ENCODE measurements at regions not wholly inside any gene's neighbourhood (a gene's known extent, or its start where the extent isn't known, plus 50 kb on each side); places are given as distances from the start of the nearest gene placed in this dataset.
A peak's percentile ranks its signal among the peaks of the same experiment; 100 is the strongest.

DNA sequence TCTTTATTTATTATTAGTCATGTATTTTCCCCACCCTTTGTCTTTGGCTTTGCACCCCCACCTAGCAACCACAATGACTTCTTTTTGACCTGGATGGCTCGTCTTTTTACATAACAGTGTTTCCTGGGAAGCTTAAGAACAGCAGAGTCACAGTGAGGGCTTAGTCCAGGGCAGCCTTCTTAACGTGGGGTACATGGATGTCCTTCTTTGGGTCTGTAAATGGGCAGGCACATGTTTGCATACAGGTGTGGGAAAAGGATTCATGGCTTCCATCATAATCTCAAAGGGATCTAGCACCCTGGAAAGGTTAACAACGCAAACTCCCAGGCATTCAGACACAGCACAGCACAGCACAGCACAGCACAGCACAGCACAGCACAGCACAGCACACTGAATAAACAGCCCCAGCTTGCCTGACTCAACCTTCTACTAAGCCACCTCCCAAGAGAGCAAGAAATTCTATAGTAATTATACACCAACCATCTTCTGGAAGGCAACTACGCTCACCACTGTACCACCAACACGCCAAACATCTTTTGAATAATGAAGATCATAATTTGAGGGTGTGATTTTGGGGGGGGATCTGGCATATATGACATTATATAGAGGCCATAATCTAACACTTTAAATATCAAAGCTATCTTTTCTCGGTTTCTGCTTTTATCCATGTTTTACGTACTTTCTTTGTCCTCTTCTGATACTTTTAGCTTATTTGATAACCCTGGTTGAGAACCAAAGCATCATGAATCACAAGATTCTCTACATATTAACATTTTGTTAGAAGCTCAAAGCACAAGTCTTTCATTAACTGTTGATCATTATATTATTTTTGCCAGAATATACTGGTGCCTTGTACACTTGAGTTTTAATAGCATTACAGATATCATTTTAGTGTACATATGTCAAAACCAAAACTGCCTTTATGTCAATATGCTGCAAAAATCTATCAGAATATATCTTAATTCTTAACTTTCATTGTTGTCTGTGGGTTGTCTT lies 177.2 kb upstream of the KLF14 start:
- POLR2A ChIA-PET = no interaction called here
- peak overlapping the region; percentile 40 for H3K4me3 Mint-ChIP-seq
- CTCF ChIA-PET = interaction anchor here (0.6 to 5.3 kb wide), 4 partner anchors 14 to 125 kb away, joined by 3 to 54 read pairs (median 4); no protein-coding TSS in a partner anchor
- peaks cover 74% of the 10 kb centered on the region for H3K4me1 Mint-ChIP-seq
- TF ChIP-seq GTF2I (CRISPR knock-in tag; conservative IDR thresholded peaks at IDR 0.05) (peak; percentile 91), ZNF121 (CRISPR knock-in tag; IDR thresholded peaks at IDR 0.05) (peak; percentile 99)
- TF ChIP-seq, protein P1, sequence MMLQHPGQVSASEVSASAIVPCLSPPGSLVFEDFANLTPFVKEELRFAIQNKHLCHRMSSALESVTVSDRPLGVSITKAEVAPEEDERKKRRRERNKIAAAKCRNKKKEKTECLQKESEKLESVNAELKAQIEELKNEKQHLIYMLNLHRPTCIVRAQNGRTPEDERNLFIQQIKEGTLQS (CRISPR knock-in tag; conservative IDR thresholded peaks at IDR 0.05) = no peak
- TF ChIP-seq, protein P2, sequence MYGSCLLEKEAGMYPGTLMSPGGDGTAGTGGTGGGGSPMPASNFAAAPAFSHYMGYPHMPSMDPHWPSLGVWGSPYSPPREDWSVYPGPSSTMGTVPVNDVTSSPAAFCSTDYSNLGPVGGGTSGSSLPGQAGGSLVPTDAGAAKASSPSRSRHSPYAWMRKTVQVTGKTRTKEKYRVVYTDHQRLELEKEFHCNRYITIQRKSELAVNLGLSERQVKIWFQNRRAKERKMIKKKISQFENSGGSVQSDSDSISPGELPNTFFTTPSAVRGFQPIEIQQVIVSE (CRISPR knock-in tag; IDR thresholded peaks at IDR 0.05; ENCODE audit: borderline replicate concordance) = no peak
- H3K9me3 Mint-ChIP-seq = no peaks in the 10 kb centered on the region
- peak overlapping the region; percentile 79 for H3K27ac Mint-ChIP-seq
- no peak for DNase-seq (ENCODE audit: low spot score)
- ATAC-seq = peak; percentile 89
- no peaks in the 10 kb centered on the region for H3K27me3 Mint-ChIP-seq (ENCODE audit: low read depth)
- H3K36me3 Mint-ChIP-seq = no peaks in the 10 kb centered on the region

GRCh38 chr7:130912082-130912861 lies 178.3 kb upstream of the KLF14 start:
- peak overlapping the region; percentile 69 for H3K27ac Mint-ChIP-seq
- TF ChIP-seq, protein P3, sequence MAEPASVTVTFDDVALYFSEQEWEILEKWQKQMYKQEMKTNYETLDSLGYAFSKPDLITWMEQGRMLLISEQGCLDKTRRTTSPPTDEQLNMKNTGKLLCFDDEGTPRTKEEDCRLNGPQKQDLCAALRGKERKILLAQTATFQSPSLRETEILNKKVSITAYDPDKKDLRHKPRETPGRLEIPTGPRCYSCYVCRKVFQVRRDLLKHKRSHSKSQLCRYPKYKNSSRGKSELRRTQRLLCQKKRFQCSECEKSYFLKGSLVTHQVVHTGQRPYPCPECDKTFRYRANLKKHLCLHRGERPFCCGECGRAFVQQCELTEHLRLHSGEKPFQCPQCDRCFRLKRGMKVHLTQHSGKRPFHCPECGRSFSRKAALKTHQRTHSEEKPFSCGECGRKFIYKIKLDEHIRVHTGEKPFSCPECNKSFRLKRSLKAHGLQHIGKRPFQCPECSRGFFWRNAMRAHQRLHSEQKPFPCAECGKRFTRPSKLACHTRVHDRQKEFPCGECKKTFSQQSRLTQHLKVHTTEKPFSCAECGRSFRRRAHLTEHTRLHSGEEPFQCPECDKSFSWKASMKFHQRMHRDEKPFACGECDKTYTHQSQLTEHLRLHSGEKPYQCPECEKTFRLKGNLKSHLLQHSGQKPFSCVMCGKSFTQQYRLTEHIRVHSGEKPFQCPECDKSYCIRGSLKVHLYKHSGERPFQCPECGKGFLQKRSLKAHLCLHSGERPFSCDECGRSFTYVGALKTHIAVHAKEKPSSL (CRISPR knock-in tag; conservative IDR thresholded peaks at IDR 0.05) = no peak
- TF ChIP-seq CBFB (CRISPR knock-in tag; IDR thresholded peaks at IDR 0.05; ENCODE audit: low read depth) = no peak
- TF ChIP-seq, protein P4, sequence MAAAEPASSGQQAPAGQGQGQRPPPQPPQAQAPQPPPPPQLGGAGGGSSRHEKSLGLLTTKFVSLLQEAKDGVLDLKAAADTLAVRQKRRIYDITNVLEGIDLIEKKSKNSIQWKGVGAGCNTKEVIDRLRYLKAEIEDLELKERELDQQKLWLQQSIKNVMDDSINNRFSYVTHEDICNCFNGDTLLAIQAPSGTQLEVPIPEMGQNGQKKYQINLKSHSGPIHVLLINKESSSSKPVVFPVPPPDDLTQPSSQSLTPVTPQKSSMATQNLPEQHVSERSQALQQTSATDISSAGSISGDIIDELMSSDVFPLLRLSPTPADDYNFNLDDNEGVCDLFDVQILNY (CRISPR knock-in tag; IDR thresholded peaks at IDR 0.05) = no peak
- no peak for TF ChIP-seq JAZF1 (CRISPR knock-in tag; IDR thresholded peaks at IDR 0.05)
- TF ChIP-seq, protein P5, sequence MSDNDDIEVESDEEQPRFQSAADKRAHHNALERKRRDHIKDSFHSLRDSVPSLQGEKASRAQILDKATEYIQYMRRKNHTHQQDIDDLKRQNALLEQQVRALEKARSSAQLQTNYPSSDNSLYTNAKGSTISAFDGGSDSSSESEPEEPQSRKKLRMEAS (CRISPR knock-in tag; IDR thresholded peaks at IDR 0.05) = no peak
- TF ChIP-seq SOX15 (CRISPR knock-in tag; IDR thresholded peaks at IDR 0.05) = no peak
- TF ChIP-seq NR3C1 (CRISPR knock-in tag; conservative IDR thresholded peaks at IDR 0.05; ENCODE audit: low read depth) = no peak
- TF ChIP-seq GTF2I (CRISPR knock-in tag; conservative IDR thresholded peaks at IDR 0.05) = no peak
- no peak for TF ChIP-seq PRRX2 (CRISPR knock-in tag; IDR thresholded peaks at IDR 0.05)
- no peak for TF ChIP-seq EMX1 (CRISPR knock-in tag; IDR thresholded peaks at IDR 0.05)
- TF ChIP-seq ZNF317 (CRISPR knock-in tag; IDR thresholded peaks at IDR 0.05; ENCODE audit: borderline replicate concordance, low read depth) = no peak
- TF ChIP-seq ESRRA (CRISPR knock-in tag; IDR thresholded peaks at IDR 0.05; ENCODE audit: borderline replicate concordance) = no peak
- no peak for TF ChIP-seq TP53 (CRISPR knock-in tag; IDR thresholded peaks at IDR 0.05)
- no peak for TF ChIP-seq ETV6 (CRISPR knock-in tag; IDR thresholded peaks at IDR 0.05)
- TF ChIP-seq, protein P6, sequence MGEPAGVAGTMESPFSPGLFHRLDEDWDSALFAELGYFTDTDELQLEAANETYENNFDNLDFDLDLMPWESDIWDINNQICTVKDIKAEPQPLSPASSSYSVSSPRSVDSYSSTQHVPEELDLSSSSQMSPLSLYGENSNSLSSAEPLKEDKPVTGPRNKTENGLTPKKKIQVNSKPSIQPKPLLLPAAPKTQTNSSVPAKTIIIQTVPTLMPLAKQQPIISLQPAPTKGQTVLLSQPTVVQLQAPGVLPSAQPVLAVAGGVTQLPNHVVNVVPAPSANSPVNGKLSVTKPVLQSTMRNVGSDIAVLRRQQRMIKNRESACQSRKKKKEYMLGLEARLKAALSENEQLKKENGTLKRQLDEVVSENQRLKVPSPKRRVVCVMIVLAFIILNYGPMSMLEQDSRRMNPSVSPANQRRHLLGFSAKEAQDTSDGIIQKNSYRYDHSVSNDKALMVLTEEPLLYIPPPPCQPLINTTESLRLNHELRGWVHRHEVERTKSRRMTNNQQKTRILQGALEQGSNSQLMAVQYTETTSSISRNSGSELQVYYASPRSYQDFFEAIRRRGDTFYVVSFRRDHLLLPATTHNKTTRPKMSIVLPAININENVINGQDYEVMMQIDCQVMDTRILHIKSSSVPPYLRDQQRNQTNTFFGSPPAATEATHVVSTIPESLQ (CRISPR knock-in tag; IDR thresholded peaks at IDR 0.05) = no peak
- no peak for TF ChIP-seq IRF2 (CRISPR knock-in tag; IDR thresholded peaks at IDR 0.05; ENCODE audit: borderline replicate concordance, low read depth)
- TF ChIP-seq USF1 (CRISPR knock-in tag; IDR thresholded peaks at IDR 0.05) = no peak
- TF ChIP-seq ZNF121 (CRISPR knock-in tag; IDR thresholded peaks at IDR 0.05) = no peak
- TF ChIP-seq FOXP4 (CRISPR knock-in tag; IDR thresholded peaks at IDR 0.05) = no peak
- H3K4me3 Mint-ChIP-seq = no peak overlapping the region
- DNase-seq (ENCODE audit: low spot score) (no peak), ATAC-seq (no peak)
- peaks cover 74% of the 10 kb centered on the region for H3K4me1 Mint-ChIP-seq
- ChIA-PET POLR2A (no interaction called here), CTCF (interaction anchor here (0.9 to 5.3 kb wide), 3 partner anchors 15 to 96 kb away, joined by 3 to 54 read pairs (median 4); no protein-coding TSS in a partner anchor)
- H3K36me3 Mint-ChIP-seq = no peaks in the 10 kb centered on the region
- H3K27me3 Mint-ChIP-seq (ENCODE audit: low read depth) = no peaks in the 10 kb centered on the region
- H3K9me3 Mint-ChIP-seq = no peaks in the 10 kb centered on the region

Data from WTC11 (cell line).